SK-N-SH treated with all-trans-retinoic acid at 6 μM for 48 hours (cell line): ENCODE measurements at regions not wholly inside any gene's neighbourhood (a gene's known extent, or its start where the extent isn't known, plus 50 kb on each side); places are given as distances from the start of the nearest gene placed in this dataset.

Experiments used
- ARNTL ChIP-seq: fragments of 450-650 bp; formaldehyde crosslinking; IDR thresholded peaks from 2 replicates; pipeline ENCODE4 v1.5.0; 2020; ENCODE audit warnings: low read depth, mild to moderate bottlenecking, moderate library complexity, borderline replicate concordance
- ISL1 ChIP-seq: fragments of 250-450 bp; sonication (Bioruptor Pico); IDR thresholded peaks from 2 replicates; pipeline ENCODE4 v2.1.2; 2022; ENCODE audit warnings: mild to moderate bottlenecking, moderate library complexity
- PPARA ChIP-seq: fragments of 250-450 bp; sonication (Bioruptor Pico); IDR thresholded peaks from 2 replicates; pipeline ENCODE4 v1.5.0; 2020; ENCODE audit warnings: mild to moderate bottlenecking, borderline replicate concordance
- TCF4 ChIP-seq: fragments of 250-450 bp; sonication (Bioruptor Pico); IDR thresholded peaks from 2 replicates; pipeline ENCODE4 v1.8.0; 2021; ENCODE audit warnings: mild to moderate bottlenecking, moderate library complexity, borderline replicate concordance
- ZFP3 ChIP-seq: fragments of 250-450 bp; sonication (Bioruptor Pico); IDR thresholded peaks from 2 replicates; pipeline ENCODE4 v1.5.0; 2020; ENCODE audit warnings: mild to moderate bottlenecking, moderate library complexity
- ZFP30 ChIP-seq: fragments of 450-650 bp; formaldehyde crosslinking; IDR thresholded peaks from 2 replicates; pipeline ENCODE4 v1.5.0; 2022; ENCODE audit warnings: mild to moderate bottlenecking, moderate library complexity
- ZNF565 ChIP-seq: fragments of 450-650 bp; formaldehyde crosslinking; conservative IDR thresholded peaks from 2 replicates; pipeline ENCODE4 v1.5.0; 2020; ENCODE audit warnings: low read depth, mild to moderate bottlenecking, moderate library complexity
- ZNF8 ChIP-seq: fragments of 450-650 bp; formaldehyde crosslinking; IDR thresholded peaks from 2 replicates; pipeline ENCODE4 v1.5.0; 2020; ENCODE audit warnings: mild to moderate bottlenecking, moderate library complexity
- TF ChIP-seq, protein P1 (sequence below): fragments of 250-450 bp; sonication (Bioruptor Pico); IDR thresholded peaks from 2 replicates; pipeline ENCODE4 v1.5.1; 2020; ENCODE audit warnings: low read depth, mild to moderate bottlenecking, moderate library complexity
- TF ChIP-seq, protein P2 (sequence below): fragments of 250-450 bp; sonication (Bioruptor Pico); IDR thresholded peaks from 2 replicates; pipeline ENCODE4 v1.5.0; 2020; ENCODE audit warnings: mild to moderate bottlenecking, moderate library complexity
- TF ChIP-seq, protein P3 (sequence below): fragments of 250-450 bp; sonication (Bioruptor Pico); IDR thresholded peaks from 2 replicates; pipeline ENCODE4 v1.8.0; 2020; ENCODE audit warnings: mild to moderate bottlenecking, moderate library complexity, borderline replicate concordance
- TF ChIP-seq, protein P4 (sequence below): fragments of 250-450 bp; sonication (Bioruptor Pico); IDR thresholded peaks from 2 replicates; pipeline ENCODE4 v1.5.1; 2021; ENCODE audit warnings: mild to moderate bottlenecking, moderate library complexity
- TF ChIP-seq, protein P5 (sequence below): fragments of 250-450 bp; sonication (Bioruptor Pico); IDR thresholded peaks from 2 replicates; pipeline ENCODE4 v1.8.0; 2021; ENCODE audit warnings: low read depth, mild to moderate bottlenecking, moderate library complexity, borderline replicate concordance

DNA sequence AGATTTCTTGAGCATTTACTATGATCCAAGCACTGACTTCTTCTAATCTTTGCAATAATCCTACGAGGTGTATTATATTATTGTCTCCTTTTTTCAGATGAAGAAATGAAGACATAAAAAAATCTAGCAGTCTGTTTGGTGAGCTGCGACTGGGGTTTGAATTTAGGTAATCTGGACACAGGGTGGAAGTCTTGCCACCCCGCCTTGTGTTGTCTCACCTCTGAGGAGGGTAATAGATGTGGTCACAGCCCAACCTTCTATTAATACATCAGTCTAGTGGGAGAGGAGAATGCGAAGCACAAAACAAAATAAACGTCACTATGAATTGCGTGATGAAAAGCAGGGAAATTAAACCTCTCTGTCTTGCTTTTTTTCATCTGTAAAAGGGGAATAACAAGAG is 993.9 kb downstream of the VRK1 start:
- TF ChIP-seq, protein P1, sequence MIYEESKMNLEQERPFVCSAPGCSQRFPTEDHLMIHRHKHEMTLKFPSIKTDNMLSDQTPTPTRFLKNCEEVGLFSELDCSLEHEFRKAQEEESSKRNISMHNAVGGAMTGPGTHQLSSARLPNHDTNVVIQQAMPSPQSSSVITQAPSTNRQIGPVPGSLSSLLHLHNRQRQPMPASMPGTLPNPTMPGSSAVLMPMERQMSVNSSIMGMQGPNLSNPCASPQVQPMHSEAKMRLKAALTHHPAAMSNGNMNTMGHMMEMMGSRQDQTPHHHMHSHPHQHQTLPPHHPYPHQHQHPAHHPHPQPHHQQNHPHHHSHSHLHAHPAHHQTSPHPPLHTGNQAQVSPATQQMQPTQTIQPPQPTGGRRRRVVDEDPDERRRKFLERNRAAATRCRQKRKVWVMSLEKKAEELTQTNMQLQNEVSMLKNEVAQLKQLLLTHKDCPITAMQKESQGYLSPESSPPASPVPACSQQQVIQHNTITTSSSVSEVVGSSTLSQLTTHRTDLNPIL (CRISPR knock-in tag): no peak
- TF ChIP-seq, protein P2, sequence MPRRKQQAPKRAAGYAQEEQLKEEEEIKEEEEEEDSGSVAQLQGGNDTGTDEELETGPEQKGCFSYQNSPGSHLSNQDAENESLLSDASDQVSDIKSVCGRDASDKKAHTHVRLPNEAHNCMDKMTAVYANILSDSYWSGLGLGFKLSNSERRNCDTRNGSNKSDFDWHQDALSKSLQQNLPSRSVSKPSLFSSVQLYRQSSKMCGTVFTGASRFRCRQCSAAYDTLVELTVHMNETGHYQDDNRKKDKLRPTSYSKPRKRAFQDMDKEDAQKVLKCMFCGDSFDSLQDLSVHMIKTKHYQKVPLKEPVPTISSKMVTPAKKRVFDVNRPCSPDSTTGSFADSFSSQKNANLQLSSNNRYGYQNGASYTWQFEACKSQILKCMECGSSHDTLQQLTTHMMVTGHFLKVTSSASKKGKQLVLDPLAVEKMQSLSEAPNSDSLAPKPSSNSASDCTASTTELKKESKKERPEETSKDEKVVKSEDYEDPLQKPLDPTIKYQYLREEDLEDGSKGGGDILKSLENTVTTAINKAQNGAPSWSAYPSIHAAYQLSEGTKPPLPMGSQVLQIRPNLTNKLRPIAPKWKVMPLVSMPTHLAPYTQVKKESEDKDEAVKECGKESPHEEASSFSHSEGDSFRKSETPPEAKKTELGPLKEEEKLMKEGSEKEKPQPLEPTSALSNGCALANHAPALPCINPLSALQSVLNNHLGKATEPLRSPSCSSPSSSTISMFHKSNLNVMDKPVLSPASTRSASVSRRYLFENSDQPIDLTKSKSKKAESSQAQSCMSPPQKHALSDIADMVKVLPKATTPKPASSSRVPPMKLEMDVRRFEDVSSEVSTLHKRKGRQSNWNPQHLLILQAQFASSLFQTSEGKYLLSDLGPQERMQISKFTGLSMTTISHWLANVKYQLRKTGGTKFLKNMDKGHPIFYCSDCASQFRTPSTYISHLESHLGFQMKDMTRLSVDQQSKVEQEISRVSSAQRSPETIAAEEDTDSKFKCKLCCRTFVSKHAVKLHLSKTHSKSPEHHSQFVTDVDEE (CRISPR knock-in tag): no peak
- no peak for TF ChIP-seq ZFP3 (CRISPR knock-in tag)
- TF ChIP-seq PPARA (CRISPR knock-in tag): no peak
- no peak for TF ChIP-seq ZNF565 (CRISPR knock-in tag)
- TF ChIP-seq, protein P3, sequence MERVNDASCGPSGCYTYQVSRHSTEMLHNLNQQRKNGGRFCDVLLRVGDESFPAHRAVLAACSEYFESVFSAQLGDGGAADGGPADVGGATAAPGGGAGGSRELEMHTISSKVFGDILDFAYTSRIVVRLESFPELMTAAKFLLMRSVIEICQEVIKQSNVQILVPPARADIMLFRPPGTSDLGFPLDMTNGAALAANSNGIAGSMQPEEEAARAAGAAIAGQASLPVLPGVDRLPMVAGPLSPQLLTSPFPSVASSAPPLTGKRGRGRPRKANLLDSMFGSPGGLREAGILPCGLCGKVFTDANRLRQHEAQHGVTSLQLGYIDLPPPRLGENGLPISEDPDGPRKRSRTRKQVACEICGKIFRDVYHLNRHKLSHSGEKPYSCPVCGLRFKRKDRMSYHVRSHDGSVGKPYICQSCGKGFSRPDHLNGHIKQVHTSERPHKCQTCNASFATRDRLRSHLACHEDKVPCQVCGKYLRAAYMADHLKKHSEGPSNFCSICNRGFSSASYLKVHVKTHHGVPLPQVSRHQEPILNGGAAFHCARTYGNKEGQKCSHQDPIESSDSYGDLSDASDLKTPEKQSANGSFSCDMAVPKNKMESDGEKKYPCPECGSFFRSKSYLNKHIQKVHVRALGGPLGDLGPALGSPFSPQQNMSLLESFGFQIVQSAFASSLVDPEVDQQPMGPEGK (CRISPR knock-in tag): no peak
- TF ChIP-seq, protein P4, sequence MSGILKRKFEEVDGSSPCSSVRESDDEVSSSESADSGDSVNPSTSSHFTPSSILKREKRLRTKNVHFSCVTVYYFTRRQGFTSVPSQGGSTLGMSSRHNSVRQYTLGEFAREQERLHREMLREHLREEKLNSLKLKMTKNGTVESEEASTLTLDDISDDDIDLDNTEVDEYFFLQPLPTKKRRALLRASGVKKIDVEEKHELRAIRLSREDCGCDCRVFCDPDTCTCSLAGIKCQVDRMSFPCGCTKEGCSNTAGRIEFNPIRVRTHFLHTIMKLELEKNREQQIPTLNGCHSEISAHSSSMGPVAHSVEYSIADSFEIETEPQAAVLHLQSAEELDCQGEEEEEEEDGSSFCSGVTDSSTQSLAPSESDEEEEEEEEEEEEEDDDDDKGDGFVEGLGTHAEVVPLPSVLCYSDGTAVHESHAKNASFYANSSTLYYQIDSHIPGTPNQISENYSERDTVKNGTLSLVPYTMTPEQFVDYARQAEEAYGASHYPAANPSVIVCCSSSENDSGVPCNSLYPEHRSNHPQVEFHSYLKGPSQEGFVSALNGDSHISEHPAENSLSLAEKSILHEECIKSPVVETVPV (CRISPR knock-in tag): no peak
- TF ChIP-seq TCF4 (CRISPR knock-in tag): no peak
- TF ChIP-seq, protein P5, sequence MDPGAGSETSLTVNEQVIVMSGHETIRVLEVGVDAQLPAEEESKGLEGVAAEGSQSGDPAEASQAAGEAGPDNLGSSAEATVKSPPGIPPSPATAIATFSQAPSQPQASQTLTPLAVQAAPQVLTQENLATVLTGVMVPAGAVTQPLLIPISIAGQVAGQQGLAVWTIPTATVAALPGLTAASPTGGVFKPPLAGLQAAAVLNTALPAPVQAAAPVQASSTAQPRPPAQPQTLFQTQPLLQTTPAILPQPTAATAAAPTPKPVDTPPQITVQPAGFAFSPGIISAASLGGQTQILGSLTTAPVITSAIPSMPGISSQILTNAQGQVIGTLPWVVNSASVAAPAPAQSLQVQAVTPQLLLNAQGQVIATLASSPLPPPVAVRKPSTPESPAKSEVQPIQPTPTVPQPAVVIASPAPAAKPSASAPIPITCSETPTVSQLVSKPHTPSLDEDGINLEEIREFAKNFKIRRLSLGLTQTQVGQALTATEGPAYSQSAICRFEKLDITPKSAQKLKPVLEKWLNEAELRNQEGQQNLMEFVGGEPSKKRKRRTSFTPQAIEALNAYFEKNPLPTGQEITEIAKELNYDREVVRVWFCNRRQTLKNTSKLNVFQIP (CRISPR knock-in tag): no peak
- TF ChIP-seq ZFP30 (CRISPR knock-in tag): no peak
- no peak for TF ChIP-seq ARNTL
- TF ChIP-seq ISL1 (CRISPR knock-in tag): no peak
- no peak for TF ChIP-seq ZNF8 (CRISPR knock-in tag)
